K562 (cell line): ENCODE measurements at regions not wholly inside any gene's neighbourhood (a gene's known extent, or its start where the extent isn't known, plus 50 kb on each side); places are given as distances from the start of the nearest gene placed in this dataset.

Experiments used
- ATAC-seq: fragments of 200-7000 bp; cut with Tn5 transposase; 3 replicates; pipeline ENCODE4 v1.9.1; 2020; ENCODE audit warnings: moderate library complexity
- BruUV-seq: library from RNA; stranded (reverse); fragments of 400-500 nt; replicated peaks from 2 replicates; lab custom pipeline; 2021; lab: Mats Ljungman, UMichigan
- CTCF ChIA-PET: fragments of 300-600 bp; formaldehyde crosslinking; extraction: SDS; loops from one replicate; lab custom pipeline; 2021; ENCODE audit warnings: low intra/inter-chr PET ratio; lab: Yijun Ruan, JAX
- POLR2A ChIA-PET: fragments of 300-600, 350-650 bp; sonication (Branson Sonifier 250); formaldehyde crosslinking; extraction: SDS; loops from one replicate; lab custom pipeline; 2021; ENCODE audit warnings: antibody characterized with exemption, inconsistent platforms; lab: Yijun Ruan, JAX
- DNase-seq, 4 experiments: peaks; one replicate each; pipeline versions ENCODE4 v3.0.0 to v3.0.0-alpha.2; 2011 to 2018; ENCODE audit warnings: low spot score in 3 of 4, mixed read lengths in 3 of 4; ENCODE audit errors: extremely low read depth in 1 of 4
- FAIRE-seq: peaks from 2 replicates; lab custom pipeline; 2011; peaks lifted over from hg19 to GRCh38; lab: Jason Lieb, UNC
- H2AFZ ChIP-seq: 2 replicates; pipeline ENCODE4 v1.6.0; 2011; ENCODE audit warnings: low read depth, low read length, control low read depth, inconsistent platforms
- H3K27ac ChIP-seq: fragments of 200-600 bp; 3 replicates; pipeline ENCODE4 v1.8.0; 2011; ENCODE audit warnings: low read depth, mild to moderate bottlenecking, control low read depth, inconsistent platforms, low read length, moderate library complexity, mixed read lengths; ENCODE audit errors: extremely low read depth
- H3K27me3 ChIP-seq, 2 experiments: fragments of 300-600 bp in 1 of 2; 2 replicates in 1 of 2; 3 replicates in 1 of 2; pipeline versions ENCODE4 v1.6.0 to v1.8.0; 2011; ENCODE audit warnings: inconsistent platforms in 2 of 2, low read length in 2 of 2, mild to moderate bottlenecking in 1 of 2, mixed read lengths in 1 of 2, moderate library complexity in 1 of 2; ENCODE audit not compliant: control insufficient read depth in 2 of 2, insufficient read depth in 2 of 2
- H3K36me3 ChIP-seq: fragments of 300-600 bp; 3 replicates; pipeline ENCODE4 v1.8.0; 2011; ENCODE audit warnings: mild to moderate bottlenecking, low read length, inconsistent platforms; ENCODE audit not compliant: control insufficient read depth, insufficient read depth
- H3K4me1 ChIP-seq, 2 experiments: fragments of 200-600 bp in 1 of 2; replicated peaks in 1 of 2; 2 replicates in 1 of 2; 3 replicates in 1 of 2; pipeline versions ENCODE4 v1.5.1 to v1.8.0; 2011; ENCODE audit warnings: inconsistent platforms in 2 of 2, low read length in 2 of 2, mild to moderate bottlenecking in 1 of 2, mixed read lengths in 1 of 2, moderate library complexity in 1 of 2; ENCODE audit not compliant: control insufficient read depth in 2 of 2, insufficient read depth in 2 of 2
- H3K4me2 ChIP-seq: 2 replicates; pipeline ENCODE4 v1.6.1; 2011; ENCODE audit warnings: low read length, control low read depth, inconsistent platforms, mixed read lengths; ENCODE audit not compliant: insufficient read depth
- H3K4me3 ChIP-seq: fragments of 200-600 bp; sonication (generic), shearing (Covaris generic); 2 replicates; pipeline ENCODE4 v1.5.1; 2016; ENCODE audit warnings: control low read depth, inconsistent platforms
- H3K79me2 ChIP-seq: fragments of 200-600 bp; 3 replicates; pipeline ENCODE4 v1.8.0; 2011; ENCODE audit warnings: low read length, inconsistent platforms; ENCODE audit not compliant: control insufficient read depth, insufficient read depth
- H3K9ac ChIP-seq, 2 experiments: 2 replicates each; pipeline versions ENCODE4 v1.6.0 to v1.6.1; 2011; ENCODE audit warnings: low read depth in 2 of 2, low read length in 2 of 2, control low read depth in 1 of 2, inconsistent platforms in 1 of 2, mild to moderate bottlenecking in 1 of 2, mixed read lengths in 1 of 2; ENCODE audit not compliant: insufficient read depth in 1 of 2
- H3K9me1 ChIP-seq: one replicate; pipeline ENCODE4 v1.6.0; 2011; ENCODE audit warnings: inconsistent platforms, mild to moderate bottlenecking, low read length, moderate library complexity; ENCODE audit not compliant: control insufficient read depth, insufficient read depth
- H3K9me3 ChIP-seq: replicated peaks from 2 replicates; pipeline ENCODE4 v1.5.1; 2011; ENCODE audit warnings: low read depth, low read length, inconsistent platforms; ENCODE audit not compliant: control insufficient read depth, insufficient read depth
- H4K20me1 ChIP-seq: replicated peaks from 2 replicates; pipeline ENCODE4 v1.6.1; 2011; ENCODE audit warnings: low read length, inconsistent platforms, mixed read lengths; ENCODE audit not compliant: control insufficient read depth, insufficient read depth
- ESRRB ChIP-seq: fragments of 250-450 bp; sonication (Bioruptor Pico); IDR thresholded peaks from 2 replicates; pipeline ENCODE4 v1.5.0; 2020; ENCODE audit warnings: mild to moderate bottlenecking, moderate library complexity, borderline replicate concordance
- HDAC6 ChIP-seq: IDR thresholded peaks from 2 replicates; pipeline ENCODE4 v1.6.1; 2012; ENCODE audit warnings: low read depth, mild to moderate bottlenecking, control low read depth, inconsistent platforms, low read length, moderate library complexity
- KAT7 ChIP-seq: sonication (generic); formaldehyde crosslinking; IDR thresholded peaks from 2 replicates; pipeline ENCODE4 v1.8.0; 2022; ENCODE audit warnings: missing genetic modification reagents, mild to moderate bottlenecking, borderline replicate concordance
- NCOA6 ChIP-seq: fragments of 450-650 bp; IDR thresholded peaks from 2 replicates; pipeline ENCODE4 v1.6.1; 2017; ENCODE audit warnings: mild to moderate bottlenecking
- NCOR1 ChIP-seq: fragments of 450-650 bp; IDR thresholded peaks from 2 replicates; pipeline ENCODE4 v1.6.1; 2016; ENCODE audit warnings: mild to moderate bottlenecking, moderate library complexity
- SREBF1 ChIP-seq: fragments of 150-350 bp; IDR thresholded peaks from 2 replicates; pipeline ENCODE4 v1.6.1; 2014; ENCODE audit warnings: antibody characterized with exemption, low read depth, low read length, borderline replicate concordance
- ZBTB34 ChIP-seq: fragments of 250-450 bp; sonication (Bioruptor Pico); IDR thresholded peaks from 2 replicates; pipeline ENCODE4 v1.8.0; 2021; ENCODE audit warnings: mild to moderate bottlenecking, moderate library complexity
- ZC3H11A ChIP-seq: IDR thresholded peaks from 2 replicates; pipeline ENCODE4 v1.6.1; 2012; ENCODE audit warnings: low read depth, low read length, improper control_type of control experiment
- ZNF75A ChIP-seq: fragments of 450-650 bp; formaldehyde crosslinking; IDR thresholded peaks from 2 replicates; pipeline ENCODE4 v1.4.0; 2020; ENCODE audit warnings: mild to moderate bottlenecking
- in situ Hi-C: fragments of 300-500 bp; cut with MboI; formaldehyde crosslinking; loops from 4 replicates; pipeline ENCODE4 v1.15.0; 2018; ENCODE audit warnings: inconsistent platforms, mixed read lengths
- intact Hi-C: fragments of 100-400 bp; cut with micrococcal nuclease; formaldehyde crosslinking; loops from 2 replicates; pipeline ENCODE4 v1.14.2; 2022
- TF ChIP-seq, protein P1 (sequence below): sonication (generic); formaldehyde crosslinking; IDR thresholded peaks from 2 replicates; pipeline ENCODE4 v1.9.0; 2022; ENCODE audit warnings: mild to moderate bottlenecking, missing genetic modification reagents
- TF ChIP-seq, protein P2 (sequence below): fragments of 450-650 bp; IDR thresholded peaks from 2 replicates; pipeline ENCODE4 v1.6.1; 2016; ENCODE audit warnings: borderline replicate concordance

DNA sequence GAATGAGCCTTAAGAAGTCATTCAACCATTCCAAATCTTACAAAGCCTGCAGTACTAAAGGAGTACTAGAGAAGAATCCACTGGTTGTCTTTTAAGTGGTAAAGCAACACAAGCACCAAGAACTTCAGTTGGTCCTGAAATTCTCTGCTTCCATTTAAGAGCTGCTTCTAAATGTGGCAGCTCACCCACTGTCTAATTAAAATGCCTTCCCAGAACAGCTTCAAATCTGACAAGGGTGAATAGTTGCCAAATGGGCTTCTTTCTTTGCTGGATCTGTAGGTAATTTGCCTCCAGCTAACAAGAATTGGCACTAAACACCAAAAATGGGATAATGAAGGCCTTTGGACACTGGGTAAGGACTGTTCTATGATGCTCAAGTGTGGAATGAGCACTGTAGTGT is 72.2 kb upstream of the NAP1L1 start:
- Histone ChIP-seq H4K20me1 (no peaks in the 10 kb centered on the region), H3K4me3 (no peak overlapping the region), H3K9me1 (no peaks in the 10 kb centered on the region), H3K27ac (no peak overlapping the region), H3K27me3 (no peaks in the 10 kb centered on the region), H3K9ac (no peak overlapping the region; a peak in 1 of 4 replicates), H3K79me2 (no peaks in the 10 kb centered on the region), H3K4me2 (no peak overlapping the region), H3K9me3 (no peaks in the 10 kb centered on the region), H3K36me3 (no peaks in the 10 kb centered on the region), H3K4me1 (peaks cover 10 to 25% of the 10 kb centered on the region in 2 experiments), H2AFZ (peak overlapping the region; percentile 55)
- ChIA-PET POLR2A (interaction anchor here (0.7 kb wide), 1 partner anchor 18 kb away, joined by 3 read pairs; no protein-coding TSS in a partner anchor), CTCF (no interaction called here)
- in situ Hi-C loops: loop anchor here (5.0 to 10.0 kb wide), 2 partner anchors 79 to 188 kb away; partner anchors contain the start of gene BBS10
- intact Hi-C loops: loop anchor here (5.0 kb wide), 1 partner anchor 44 kb away; no protein-coding TSS in a partner anchor
- no peak for ATAC-seq
- DNase-seq: no peak
- no peak for TF ChIP-seq KAT7 (CRISPR knock-in tag)
- no peak for TF ChIP-seq ESRRB (CRISPR knock-in tag)
- TF ChIP-seq SREBF1: no peak
- TF ChIP-seq, protein P1, sequence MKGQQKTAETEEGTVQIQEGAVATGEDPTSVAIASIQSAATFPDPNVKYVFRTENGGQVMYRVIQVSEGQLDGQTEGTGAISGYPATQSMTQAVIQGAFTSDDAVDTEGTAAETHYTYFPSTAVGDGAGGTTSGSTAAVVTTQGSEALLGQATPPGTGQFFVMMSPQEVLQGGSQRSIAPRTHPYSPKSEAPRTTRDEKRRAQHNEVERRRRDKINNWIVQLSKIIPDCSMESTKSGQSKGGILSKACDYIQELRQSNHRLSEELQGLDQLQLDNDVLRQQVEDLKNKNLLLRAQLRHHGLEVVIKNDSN: no peak
- no peak for TF ChIP-seq NCOR1
- TF ChIP-seq, protein P2, sequence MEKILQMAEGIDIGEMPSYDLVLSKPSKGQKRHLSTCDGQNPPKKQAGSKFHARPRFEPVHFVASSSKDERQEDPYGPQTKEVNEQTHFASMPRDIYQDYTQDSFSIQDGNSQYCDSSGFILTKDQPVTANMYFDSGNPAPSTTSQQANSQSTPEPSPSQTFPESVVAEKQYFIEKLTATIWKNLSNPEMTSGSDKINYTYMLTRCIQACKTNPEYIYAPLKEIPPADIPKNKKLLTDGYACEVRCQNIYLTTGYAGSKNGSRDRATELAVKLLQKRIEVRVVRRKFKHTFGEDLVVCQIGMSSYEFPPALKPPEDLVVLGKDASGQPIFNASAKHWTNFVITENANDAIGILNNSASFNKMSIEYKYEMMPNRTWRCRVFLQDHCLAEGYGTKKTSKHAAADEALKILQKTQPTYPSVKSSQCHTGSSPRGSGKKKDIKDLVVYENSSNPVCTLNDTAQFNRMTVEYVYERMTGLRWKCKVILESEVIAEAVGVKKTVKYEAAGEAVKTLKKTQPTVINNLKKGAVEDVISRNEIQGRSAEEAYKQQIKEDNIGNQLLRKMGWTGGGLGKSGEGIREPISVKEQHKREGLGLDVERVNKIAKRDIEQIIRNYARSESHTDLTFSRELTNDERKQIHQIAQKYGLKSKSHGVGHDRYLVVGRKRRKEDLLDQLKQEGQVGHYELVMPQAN: no peak
- TF ChIP-seq ZNF75A (CRISPR knock-in tag): no peak
- TF ChIP-seq ZC3H11A: no peak
- no peak for TF ChIP-seq ZBTB34 (CRISPR knock-in tag)
- TF ChIP-seq NCOA6: no peak
- TF ChIP-seq HDAC6: no peak
- BruUV-seq: no TSS peak
- FAIRE-seq: no peak
